Activated CD4-positive, alpha-beta T cell treated with anti-CD3 and anti-CD28 coated beads, Interleukin-2, Interleukin-6, amounts not matched to agents 100 ng/mL and 50 ng/mL, durations not matched to agents 16 hours and 8 hours (primary cell): ENCODE measurements at regions not wholly inside any gene's neighbourhood (a gene's known extent, or its start where the extent isn't known, plus 50 kb on each side); places are given as distances from the start of the nearest gene placed in this dataset.

ENCODE experiments used
- DNase-seq: peaks from one replicate; pipeline ENCODE4 v3.0.0-alpha.2; 2020

DNA sequence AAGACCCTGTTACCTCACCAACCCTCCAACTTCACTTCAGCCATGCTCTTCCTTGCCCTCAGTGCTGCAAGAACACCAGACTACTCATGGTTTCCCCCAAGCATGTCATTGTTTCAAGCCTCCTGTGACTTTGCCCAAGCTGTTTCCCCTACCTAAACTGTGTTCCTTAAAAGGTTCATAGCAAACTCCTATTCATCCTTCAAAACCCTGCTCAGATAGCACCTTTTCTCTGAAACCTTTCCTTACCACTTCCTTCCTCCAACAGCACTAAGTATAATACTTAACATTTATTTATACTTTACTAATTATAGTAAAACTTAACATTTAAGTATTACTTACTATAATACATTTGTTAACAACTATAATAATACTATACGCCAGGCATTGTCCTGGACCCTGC lies 136.2 kb downstream of the CCT6B start:
- DNase-seq: no peak

DNA sequence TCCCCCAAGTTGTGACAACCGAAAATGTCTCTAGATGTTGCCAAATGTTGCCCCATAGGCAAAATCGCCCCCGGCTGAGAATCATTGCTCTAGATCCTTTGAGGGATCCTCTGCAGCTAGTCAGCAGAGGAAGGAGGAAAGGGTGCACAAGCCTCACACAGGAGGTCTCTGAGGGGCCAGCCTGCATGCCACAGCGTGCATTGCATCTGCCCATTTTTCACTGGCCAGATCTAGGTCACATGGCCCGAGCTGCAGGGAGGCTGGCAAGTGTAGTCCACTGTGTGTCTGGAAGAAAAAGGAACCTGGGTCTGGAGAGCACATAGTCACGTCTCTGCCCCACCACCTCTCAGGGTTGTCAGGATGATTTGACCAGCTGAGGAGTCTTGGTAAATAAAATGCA lies 138.2 kb downstream of the CCT6B start:
- no peak for DNase-seq

DNA sequence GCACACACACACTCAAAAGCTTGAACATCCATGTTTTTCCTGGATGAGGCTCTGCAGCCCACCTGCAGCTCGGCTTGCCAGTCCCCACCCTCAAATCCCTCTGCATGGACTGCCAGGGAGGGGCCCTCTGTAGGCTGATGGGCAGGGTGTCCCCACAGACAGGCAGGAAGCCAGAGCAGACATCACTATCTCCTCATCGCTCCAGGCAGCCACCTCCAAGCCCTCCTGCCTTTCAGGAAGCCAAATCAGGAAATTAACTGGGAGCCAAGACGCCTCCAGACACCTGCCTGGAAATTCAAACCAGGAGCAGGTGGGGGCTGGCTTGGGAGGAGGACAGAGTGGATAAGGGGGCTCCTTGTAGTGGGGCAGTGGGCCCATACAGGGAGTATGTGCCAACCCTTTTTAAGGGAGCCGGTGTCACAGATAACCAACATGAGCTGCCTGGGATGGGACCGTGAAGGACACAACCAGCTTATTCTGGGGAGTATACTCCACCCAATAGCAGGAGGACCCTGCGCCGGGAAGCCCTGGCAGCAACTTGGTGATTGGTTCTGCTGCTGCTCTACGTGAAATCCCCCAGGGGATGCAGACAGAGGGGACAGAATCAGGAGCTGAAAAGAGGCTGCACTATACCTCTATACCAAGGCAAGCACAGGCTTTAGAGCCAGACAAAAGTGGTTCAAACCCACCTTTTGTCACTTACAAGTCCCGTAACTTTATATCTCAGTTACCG lies 139.1 kb downstream of the CCT6B start:
- DNase-seq: no peak

DNA sequence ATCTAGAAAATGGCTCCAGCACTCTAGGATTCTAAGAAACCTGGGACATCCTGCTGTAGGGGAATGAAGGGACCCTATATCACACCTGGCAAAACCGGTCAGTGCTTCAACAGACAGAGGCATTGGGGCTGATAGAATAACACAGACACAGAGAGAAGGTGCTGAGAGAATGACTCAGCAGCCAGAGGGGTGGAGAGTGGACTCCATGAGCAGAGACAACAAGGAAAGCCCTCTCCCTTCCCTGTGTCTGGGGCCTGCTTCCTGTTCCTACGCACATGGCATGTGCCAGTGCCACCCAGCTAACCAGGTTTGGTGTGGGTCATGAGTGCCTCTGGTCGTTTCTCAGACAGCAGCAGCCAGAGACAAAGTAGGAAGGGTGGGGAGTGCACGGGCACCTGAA lies 140.3 kb downstream of the CCT6B start:
- DNase-seq: no peak

GRCh38 chr17:34820248-34820801 lies 140.9 kb downstream of the CCT6B start:
- DNase-seq: peak; percentile 10

DNA sequence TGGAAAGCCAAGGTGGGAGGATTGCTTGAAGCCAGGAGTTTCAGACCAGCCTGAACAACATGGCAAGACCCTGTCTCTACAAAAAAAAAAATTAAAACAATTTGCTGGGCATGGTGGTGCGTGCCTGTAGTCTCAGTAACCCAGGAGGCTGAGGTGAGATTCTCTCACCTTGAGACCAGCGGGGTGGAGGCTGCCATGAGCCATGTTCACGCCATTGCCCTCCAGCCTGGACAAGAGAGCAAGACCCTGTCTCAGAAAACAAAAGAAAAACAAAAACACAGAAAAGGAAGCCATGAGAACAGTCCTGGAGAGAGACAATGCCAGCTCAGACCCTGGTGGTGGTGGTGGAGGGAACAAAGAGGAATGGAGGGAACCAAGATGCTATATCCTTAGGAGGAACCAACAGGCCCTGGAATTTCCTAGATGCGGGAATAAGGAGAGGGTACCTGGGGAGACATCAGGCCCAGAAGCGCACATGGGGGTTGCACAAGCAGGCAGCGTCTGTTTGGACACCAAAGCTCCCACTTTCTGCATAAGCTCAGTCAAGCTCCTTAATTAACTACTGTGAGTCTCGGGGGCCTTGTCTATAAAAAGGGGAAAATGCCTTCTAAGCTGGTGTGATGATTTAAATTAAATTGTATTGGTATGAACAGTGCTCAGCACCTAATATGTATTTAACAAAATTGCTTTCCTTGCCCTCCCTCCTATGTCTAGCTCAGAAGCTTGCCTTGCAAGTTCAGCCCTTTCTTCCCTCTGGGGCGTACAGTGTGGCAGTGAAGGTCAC lies 143.8 kb downstream of the CCT6B start:
- no peak for DNase-seq

- no peak for DNase-seq
These were observed 144.4 kb downstream of the CCT6B start for GRCh38 chr17:34816848-34817247.

DNA sequence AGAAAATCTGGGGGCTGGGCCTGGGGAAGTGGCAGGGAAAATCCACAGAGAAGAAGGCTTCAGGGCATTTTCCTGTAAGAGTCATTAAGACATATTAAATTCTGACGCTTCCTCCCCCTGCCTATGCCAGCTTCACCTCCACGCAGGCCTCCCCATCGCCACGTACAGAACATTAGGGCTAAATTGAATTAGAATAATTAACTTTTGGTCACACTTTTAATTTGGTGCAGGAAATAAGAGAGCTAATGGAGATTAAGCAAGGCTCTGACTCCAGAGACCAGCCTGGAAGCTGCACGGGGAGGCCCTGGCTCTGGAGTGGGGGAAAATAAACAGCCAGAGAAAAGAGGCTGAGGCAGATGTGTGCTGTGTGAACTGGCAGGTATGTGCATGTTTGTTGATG lies 148.0 kb downstream of the CCT6B start:
- DNase-seq: no peak

GRCh38 chr17:34811561-34811960 lies 149.7 kb downstream of the CCT6B start:
- DNase-seq: no peak

DNA sequence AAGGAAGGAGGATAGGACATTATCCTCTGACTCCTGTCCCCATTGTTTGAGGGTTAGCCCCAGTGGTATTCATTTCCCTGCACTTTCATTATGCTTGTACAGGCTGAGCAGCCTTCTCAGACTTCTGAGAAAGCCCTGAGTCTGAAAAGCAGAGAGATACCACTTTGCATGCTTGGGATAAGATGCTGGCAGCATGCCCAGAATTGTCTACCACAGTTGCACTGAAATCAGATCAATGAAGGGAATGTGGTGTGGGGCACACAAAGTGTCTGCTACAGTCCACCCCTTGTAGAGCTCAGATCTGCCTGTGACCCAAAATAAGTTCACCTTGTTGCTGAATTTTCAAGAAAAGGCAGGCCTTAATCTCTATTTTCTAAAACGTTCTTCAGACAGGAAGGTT lies 160.6 kb downstream of the CCT6B start:
- DNase-seq: no peak

- no peak for DNase-seq
These were observed 161.5 kb downstream of the CCT6B start for GRCh38 chr17:34799751-34800150.

DNA sequence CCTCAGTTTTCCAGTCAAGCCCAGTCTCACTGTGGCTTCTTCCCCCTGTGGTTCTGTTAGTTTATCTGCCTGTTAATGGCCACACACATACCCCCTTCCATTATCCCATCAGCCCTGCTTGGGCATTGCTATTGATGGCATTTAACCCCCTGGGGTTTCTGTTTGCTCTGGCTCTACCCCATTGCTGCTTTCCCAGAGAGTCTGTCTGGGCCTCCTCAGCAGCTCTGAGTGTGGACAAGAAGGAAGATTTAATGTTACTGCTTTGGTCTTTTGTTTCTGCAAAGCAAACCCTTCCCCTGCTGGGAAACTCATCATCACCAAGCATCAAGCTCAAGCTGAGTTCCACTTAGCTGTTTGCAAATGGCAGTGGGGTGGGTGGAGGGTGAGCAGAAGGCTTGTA lies 162.7 kb downstream of the CCT6B start:
- no peak for DNase-seq

DNA sequence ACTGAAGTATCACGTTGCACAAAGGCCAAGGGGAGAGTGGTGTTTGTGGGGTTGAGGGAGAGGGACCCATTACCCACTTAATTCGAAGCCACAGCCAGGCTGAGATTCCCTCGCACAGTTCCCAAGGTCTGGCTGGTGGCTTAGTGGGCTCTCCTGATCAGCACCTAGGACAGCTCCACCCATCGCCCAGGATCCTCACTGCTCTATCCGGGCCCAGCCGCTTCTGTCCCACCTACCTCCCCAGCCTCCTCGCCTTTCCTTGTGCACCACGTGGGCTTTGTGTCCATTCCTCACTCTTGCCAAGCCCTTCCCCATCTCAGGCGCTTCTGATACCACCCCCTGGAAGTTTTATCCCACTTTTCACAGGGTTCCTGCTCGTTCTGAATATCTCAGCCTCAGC lies 163.5 kb downstream of the CCT6B start:
- peak; percentile 21 for DNase-seq

DNA sequence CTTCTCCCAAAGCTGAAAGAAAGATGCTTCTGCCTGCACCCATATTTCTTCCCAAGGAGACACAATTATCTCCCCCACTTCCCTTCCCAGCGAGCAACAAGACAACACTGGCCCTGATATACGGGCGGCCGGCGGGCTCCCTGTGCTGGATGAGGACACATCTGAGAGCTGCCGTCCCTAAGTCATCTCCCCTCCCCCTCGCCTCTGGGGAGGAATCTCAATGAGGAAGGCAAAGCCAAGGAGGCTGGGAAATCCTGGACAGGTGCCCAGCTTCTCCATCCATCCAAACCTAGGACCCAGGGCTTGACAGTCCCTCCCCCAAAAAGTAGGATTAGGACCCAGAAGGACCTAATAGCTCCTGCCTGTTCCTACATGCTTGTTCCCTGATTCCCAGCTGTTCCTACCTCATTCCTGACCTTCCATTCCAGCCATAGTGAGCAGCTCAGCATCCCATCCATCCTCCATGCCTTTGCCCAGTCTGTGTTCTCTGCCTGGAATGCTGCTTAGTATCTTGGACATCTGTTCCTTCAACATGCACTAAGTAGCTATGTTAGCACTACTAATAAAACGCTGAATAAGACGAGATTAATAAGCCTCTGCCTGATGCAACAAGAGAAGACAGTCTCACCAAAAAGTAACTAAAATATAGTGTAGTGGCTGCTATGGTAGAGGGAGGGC lies 167.9 kb downstream of the CCT6B start:
- no peak for DNase-seq

GRCh38 chr17:34788696-34789095 lies 172.6 kb downstream of the CCT6B start:
- DNase-seq: no peak

DNA sequence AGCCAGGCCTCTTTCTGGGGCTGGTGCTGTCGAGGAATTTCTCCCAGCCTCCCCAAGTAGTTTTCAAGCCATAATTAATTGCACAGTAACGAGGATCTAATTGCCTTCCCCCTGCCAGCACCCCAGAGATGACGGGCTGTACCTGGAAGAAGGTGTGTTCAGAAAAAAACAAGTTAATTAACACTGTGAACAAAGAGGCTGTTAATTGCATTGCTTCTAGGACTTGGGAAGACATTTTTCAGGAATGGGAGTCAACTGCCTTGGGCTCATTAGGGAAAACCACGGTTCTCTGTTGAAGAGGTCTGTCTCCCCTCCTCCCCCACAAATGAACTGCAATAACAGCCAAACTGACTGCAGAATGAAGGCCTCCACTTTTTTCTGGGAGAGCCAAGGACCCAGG lies 176.7 kb downstream of the CCT6B start:
- DNase-seq: no peak

- DNase-seq: no peak
These were observed 179.0 kb downstream of the CCT6B start for GRCh38 chr17:34782271-34782670.

- DNase-seq: no peak
These were observed 179.6 kb downstream of the CCT6B start for GRCh38 chr17:34781571-34782108.

DNA sequence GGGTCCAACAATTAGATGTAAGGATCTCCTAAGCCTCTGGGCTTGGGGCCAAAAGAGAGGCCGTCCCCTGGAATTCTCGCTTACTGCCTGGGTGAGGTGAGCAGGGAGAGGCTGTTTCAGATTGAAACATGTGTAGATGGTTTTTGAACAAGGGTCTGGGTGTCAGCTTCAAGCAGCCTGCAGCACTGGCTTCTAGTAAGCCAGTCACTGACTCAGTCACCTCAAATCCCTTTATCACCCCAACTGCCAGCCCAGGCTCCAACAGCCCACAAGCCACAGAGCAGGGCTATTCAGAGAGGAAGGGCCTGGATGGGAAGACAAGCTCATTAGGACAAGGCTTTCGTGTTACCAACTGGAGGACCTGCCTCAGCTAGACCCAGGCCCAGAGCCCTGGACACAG lies 180.2 kb downstream of the CCT6B start:
- no peak for DNase-seq

- DNase-seq: no peak
These were observed 180.8 kb downstream of the CCT6B start for GRCh38 chr17:34780438-34780837.

DNA sequence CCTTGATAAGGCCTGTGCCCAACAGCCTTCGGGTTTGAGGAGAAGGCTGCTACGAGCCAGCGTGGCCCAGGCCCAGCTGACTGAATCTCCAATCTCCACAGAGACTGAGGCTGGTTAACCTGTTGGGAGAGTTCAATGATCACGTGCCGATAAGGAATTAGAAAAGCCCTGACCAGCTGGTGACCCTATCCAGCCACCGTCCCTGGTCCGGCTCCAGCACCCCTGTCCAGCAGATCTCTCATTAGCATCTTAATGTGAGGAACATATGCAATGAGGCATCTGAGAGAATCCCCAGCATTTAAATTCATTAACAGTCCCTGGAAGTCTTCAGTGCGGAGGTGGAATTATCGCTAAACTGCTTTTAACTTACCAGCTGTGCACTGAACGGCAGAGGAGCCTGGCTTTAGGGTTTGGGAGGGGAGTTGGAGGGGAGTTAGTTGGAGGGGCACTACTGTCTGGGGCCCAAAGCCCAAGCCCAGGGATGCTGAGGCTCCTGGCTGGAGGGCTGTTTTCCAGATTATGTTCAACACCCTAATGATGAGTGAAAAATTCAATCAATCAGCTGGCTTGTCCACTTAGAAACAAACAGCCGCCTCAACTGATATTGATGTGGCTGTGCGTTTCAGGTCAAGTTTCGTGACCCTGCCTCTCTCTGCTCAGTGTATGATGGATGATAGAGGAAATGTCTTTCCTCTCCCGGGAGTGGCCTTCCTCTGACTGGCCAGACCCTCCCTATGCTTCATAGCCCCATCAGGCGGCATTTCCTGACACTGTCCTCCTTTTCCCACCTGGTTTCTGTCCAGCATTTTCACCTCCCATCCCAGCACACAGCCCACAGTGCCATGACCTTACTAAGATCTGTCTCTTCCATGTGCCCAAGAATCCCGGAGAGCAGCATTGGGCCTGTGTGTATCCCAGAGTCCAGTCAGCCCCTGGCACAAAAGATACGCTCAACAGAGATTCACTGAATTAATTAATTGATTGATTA lies 184.5 kb downstream of the CCT6B start:
- no peak for DNase-seq

- DNase-seq: no peak
These were observed 188.2 kb downstream of the CCT6B start for GRCh38 chr17:34773036-34773435.
